GM23338 (cell line): ENCODE measurements at regions not wholly inside any gene's neighbourhood (a gene's known extent, or its start where the extent isn't known, plus 50 kb on each side); places are given as distances from the start of the nearest gene placed in this dataset.

Source experiments
- ATAC-seq: fragments of 200-7000 bp; cut with Tn5 transposase; 3 replicates; pipeline ENCODE4 v1.9.1; 2020
- DNase-seq: peaks from one replicate; pipeline ENCODE4 v3.0.0-alpha.2; 2015; ENCODE audit warnings: low spot score
- H2AFZ ChIP-seq: fragments of 200-600 bp; sonication (generic); 2 replicates; pipeline ENCODE4 v1.8.0; 2016; ENCODE audit warnings: antibody characterized with exemption, mild to moderate bottlenecking, moderate library complexity
- H3F3A ChIP-seq: fragments of 200-600 bp; sonication (generic); replicated peaks from 2 replicates; pipeline ENCODE4 v1.8.0; 2017; ENCODE audit warnings: antibody characterized with exemption, mixed run types, low read depth
- H3K27ac ChIP-seq: fragments of 200-600 bp; sonication (generic); 2 replicates; pipeline ENCODE4 v1.6.1; 2016; ENCODE audit warnings: low read depth
- H3K27me3 ChIP-seq: fragments of 200-600 bp; sonication (generic); 2 replicates; pipeline ENCODE4 v1.8.0; 2016; ENCODE audit warnings: mild to moderate bottlenecking, mixed run types, moderate library complexity; ENCODE audit not compliant: insufficient read depth
- H3K36me3 ChIP-seq: fragments of 200-600 bp; sonication (generic); 2 replicates; pipeline ENCODE4 v1.8.0; 2016; ENCODE audit warnings: mild to moderate bottlenecking; ENCODE audit not compliant: insufficient read depth
- H3K4me1 ChIP-seq: fragments of 200-600 bp; sonication (generic); 2 replicates; pipeline ENCODE4 v1.8.0; 2016; ENCODE audit warnings: mild to moderate bottlenecking, moderate library complexity; ENCODE audit not compliant: insufficient read depth
- H3K4me2 ChIP-seq: fragments of 200-600 bp; sonication (generic); 2 replicates; pipeline ENCODE4 v1.7.1; 2017; ENCODE audit warnings: mixed run types
- H3K4me3 ChIP-seq: fragments of 200-600 bp; sonication (generic); 2 replicates; pipeline ENCODE4 v1.6.1; 2016; ENCODE audit warnings: mixed run types
- H3K79me2 ChIP-seq: fragments of 200-600 bp; sonication (generic); replicated peaks from 2 replicates; pipeline ENCODE4 v1.8.0; 2017; ENCODE audit warnings: mild to moderate bottlenecking; ENCODE audit not compliant: insufficient read depth
- H3K9me2 ChIP-seq: fragments of 200-600 bp; sonication (generic); 2 replicates; pipeline ENCODE4 v1.8.0; 2017; ENCODE audit not compliant: insufficient read depth
- H4K20me1 ChIP-seq: fragments of 200-600 bp; sonication (generic); replicated peaks from 2 replicates; pipeline ENCODE4 v1.8.0; 2017; ENCODE audit warnings: mild to moderate bottlenecking; ENCODE audit not compliant: insufficient read depth
- H3K27ac Mint-ChIP-seq: 2 replicates; pipeline ENCODE4 v1.8.0; 2020; ENCODE audit warnings: inconsistent platforms, mild to moderate bottlenecking, moderate library complexity, mixed read lengths
- H3K27me3 Mint-ChIP-seq: 3 replicates; pipeline ENCODE4 v1.8.0; 2022; ENCODE audit warnings: low read depth, mild to moderate bottlenecking, moderate library complexity, mixed read lengths, inconsistent platforms; ENCODE audit not compliant: insufficient read depth, poor library complexity
- H3K36me3 Mint-ChIP-seq: 3 replicates; pipeline ENCODE4 v1.8.0; 2021; ENCODE audit warnings: low read depth, mild to moderate bottlenecking, inconsistent platforms, moderate library complexity, mixed read lengths
- H3K4me1 Mint-ChIP-seq: 3 replicates; pipeline ENCODE4 v1.8.0; 2020; ENCODE audit warnings: mild to moderate bottlenecking, inconsistent platforms, mixed read lengths
- H3K4me3 Mint-ChIP-seq: 3 replicates; pipeline ENCODE4 v1.8.0; 2021; ENCODE audit warnings: moderate library complexity, mild to moderate bottlenecking, inconsistent platforms, mixed read lengths
- H3K9me3 Mint-ChIP-seq: 3 replicates; pipeline ENCODE4 v1.8.0; 2020; ENCODE audit warnings: moderate library complexity, mild to moderate bottlenecking, inconsistent platforms, mixed read lengths
- CREB1 ChIP-seq: fragments of 250-450 bp; sonication (Bioruptor Pico); IDR thresholded peaks from 2 replicates; pipeline ENCODE4 v1.5.0; 2020; ENCODE audit warnings: low read depth, mild to moderate bottlenecking, moderate library complexity
- EZH2 ChIP-seq: fragments of 200-600 bp; sonication (generic); IDR thresholded peaks from one replicate; pipeline ENCODE4 v1.8.0; 2017; ENCODE audit warnings: antibody characterized with exemption, mild to moderate bottlenecking, low read depth; ENCODE audit not compliant: unreplicated experiment
- EZH2phosphoT487 ChIP-seq: fragments of 200-600 bp; sonication (generic); IDR thresholded peaks from one replicate; pipeline ENCODE4 v1.8.1; 2018; ENCODE audit warnings: antibody characterized with exemption; ENCODE audit not compliant: unreplicated experiment
- JUNB ChIP-seq: IDR thresholded peaks from one replicate; pipeline ENCODE4 v1.6.1; 2016; ENCODE audit warnings: antibody characterized with exemption; ENCODE audit not compliant: unreplicated experiment
- NANOG ChIP-seq: IDR thresholded peaks from 2 replicates; pipeline ENCODE4 v1.6.1; 2016; ENCODE audit warnings: antibody characterized with exemption, borderline replicate concordance
- POLR2AphosphoS5 ChIP-seq: IDR thresholded peaks from 2 replicates; pipeline ENCODE4 v1.6.1; 2016; ENCODE audit warnings: antibody characterized with exemption, low read depth
- ZNF114 ChIP-seq: fragments of 250-450 bp; sonication (Bioruptor Pico); IDR thresholded peaks from 2 replicates; pipeline ENCODE4 v1.5.0; 2020; ENCODE audit warnings: mild to moderate bottlenecking, moderate library complexity
- ZNF331 ChIP-seq: fragments of 250-450 bp; sonication (Bioruptor Pico); IDR thresholded peaks from 2 replicates; pipeline ENCODE4 v1.5.0; 2020; ENCODE audit warnings: low read depth, mild to moderate bottlenecking, moderate library complexity
- ZNF462 ChIP-seq: fragments of 250-450 bp; sonication (Bioruptor Pico); IDR thresholded peaks from 2 replicates; pipeline ENCODE4 v1.5.0; 2020; ENCODE audit warnings: mild to moderate bottlenecking, moderate library complexity
- TF ChIP-seq, protein P1 (sequence below): IDR thresholded peaks from 2 replicates; pipeline ENCODE4 v1.6.1; 2016; ENCODE audit warnings: antibody characterized with exemption
- TF ChIP-seq, protein P2 (sequence below), 2 experiments: fragments of 200-600 bp in 1 of 2; sonication (generic) in 1 of 2; conservative IDR thresholded peaks; 2 replicates each; pipeline versions ENCODE4 v1.5.1 to v1.6.1; 2016 to 2017; ENCODE audit warnings: antibody characterized with exemption in 2 of 2, low read depth in 2 of 2, mild to moderate bottlenecking in 2 of 2, moderate library complexity in 1 of 2

GRCh38 chr11:121800731-121801393 lies 315.2 kb downstream of the BLID start (continued):
- peak; percentile 42; the same call in 1 of the 2 replicates for TF ChIP-seq ZNF462 (CRISPR knock-in tag)

- peaks cover 3% of the 10 kb centered on the region for H3K27me3 Mint-ChIP-seq
- H3K4me3 Mint-ChIP-seq = peak overlapping the region; percentile 46
- peaks cover 27% of the 10 kb centered on the region for H3K9me3 Mint-ChIP-seq
- Histone ChIP-seq H3K27me3 (no peaks in the 10 kb centered on the region), H3K36me3 (0 out of 2 replicates have a peak, but pooled peaks cover 7% of the 10 kb centered on the region), H3K27ac (peak overlapping the region; percentile 99), H4K20me1 (no peaks in the 10 kb centered on the region), H2AFZ (no peak overlapping the region), H3K4me2 (peak overlapping the region; percentile 63), H3K4me3 (peak overlapping the region; percentile 29), H3K9me2 (0 out of 2 replicates have a peak, but pooled peaks cover 4% of the 10 kb centered on the region), H3K79me2 (no peaks in the 10 kb centered on the region), H3F3A (peaks cover 26% of the 10 kb centered on the region), H3K4me1 (peaks cover 34% of the 10 kb centered on the region)
- H3K4me1 Mint-ChIP-seq = peaks cover 44% of the 10 kb centered on the region
- H3K27ac Mint-ChIP-seq = peak overlapping the region; percentile 98
- ATAC-seq (no peak), DNase-seq (peak; percentile 7)
- peaks cover 29% of the 10 kb centered on the region for H3K36me3 Mint-ChIP-seq
- TF ChIP-seq JUNB (no peak), EZH2 (no peak), ZNF331 (CRISPR knock-in tag) (no peak), CREB1 (no peak), EZH2phosphoT487 (no peak), ZNF114 (CRISPR knock-in tag) (no peak), NANOG (no peak), POLR2AphosphoS5 (no peak)
- TF ChIP-seq, protein P1, sequence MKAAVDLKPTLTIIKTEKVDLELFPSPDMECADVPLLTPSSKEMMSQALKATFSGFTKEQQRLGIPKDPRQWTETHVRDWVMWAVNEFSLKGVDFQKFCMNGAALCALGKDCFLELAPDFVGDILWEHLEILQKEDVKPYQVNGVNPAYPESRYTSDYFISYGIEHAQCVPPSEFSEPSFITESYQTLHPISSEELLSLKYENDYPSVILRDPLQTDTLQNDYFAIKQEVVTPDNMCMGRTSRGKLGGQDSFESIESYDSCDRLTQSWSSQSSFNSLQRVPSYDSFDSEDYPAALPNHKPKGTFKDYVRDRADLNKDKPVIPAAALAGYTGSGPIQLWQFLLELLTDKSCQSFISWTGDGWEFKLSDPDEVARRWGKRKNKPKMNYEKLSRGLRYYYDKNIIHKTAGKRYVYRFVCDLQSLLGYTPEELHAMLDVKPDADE = no peak
- TF ChIP-seq, protein P2, sequence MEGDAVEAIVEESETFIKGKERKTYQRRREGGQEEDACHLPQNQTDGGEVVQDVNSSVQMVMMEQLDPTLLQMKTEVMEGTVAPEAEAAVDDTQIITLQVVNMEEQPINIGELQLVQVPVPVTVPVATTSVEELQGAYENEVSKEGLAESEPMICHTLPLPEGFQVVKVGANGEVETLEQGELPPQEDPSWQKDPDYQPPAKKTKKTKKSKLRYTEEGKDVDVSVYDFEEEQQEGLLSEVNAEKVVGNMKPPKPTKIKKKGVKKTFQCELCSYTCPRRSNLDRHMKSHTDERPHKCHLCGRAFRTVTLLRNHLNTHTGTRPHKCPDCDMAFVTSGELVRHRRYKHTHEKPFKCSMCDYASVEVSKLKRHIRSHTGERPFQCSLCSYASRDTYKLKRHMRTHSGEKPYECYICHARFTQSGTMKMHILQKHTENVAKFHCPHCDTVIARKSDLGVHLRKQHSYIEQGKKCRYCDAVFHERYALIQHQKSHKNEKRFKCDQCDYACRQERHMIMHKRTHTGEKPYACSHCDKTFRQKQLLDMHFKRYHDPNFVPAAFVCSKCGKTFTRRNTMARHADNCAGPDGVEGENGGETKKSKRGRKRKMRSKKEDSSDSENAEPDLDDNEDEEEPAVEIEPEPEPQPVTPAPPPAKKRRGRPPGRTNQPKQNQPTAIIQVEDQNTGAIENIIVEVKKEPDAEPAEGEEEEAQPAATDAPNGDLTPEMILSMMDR (conservative IDR thresholded peaks at IDR 0.05; ENCODE audit: low read depth in 2 of 2) = no peak
Observed at GRCh38 chr11:121800240-121800639, 315.8 kb downstream of the BLID start.
